HK-2 (cell line): ENCODE measurements at regions not wholly inside any gene's neighbourhood (a gene's known extent, or its start where the extent isn't known, plus 50 kb on each side); places are given as distances from the start of the nearest gene placed in this dataset.

Source experiments
- DNase-seq: peaks from one replicate; pipeline ENCODE4 v3.0.0-alpha.2; 2018; ENCODE audit not compliant: unreplicated experiment

DNA sequence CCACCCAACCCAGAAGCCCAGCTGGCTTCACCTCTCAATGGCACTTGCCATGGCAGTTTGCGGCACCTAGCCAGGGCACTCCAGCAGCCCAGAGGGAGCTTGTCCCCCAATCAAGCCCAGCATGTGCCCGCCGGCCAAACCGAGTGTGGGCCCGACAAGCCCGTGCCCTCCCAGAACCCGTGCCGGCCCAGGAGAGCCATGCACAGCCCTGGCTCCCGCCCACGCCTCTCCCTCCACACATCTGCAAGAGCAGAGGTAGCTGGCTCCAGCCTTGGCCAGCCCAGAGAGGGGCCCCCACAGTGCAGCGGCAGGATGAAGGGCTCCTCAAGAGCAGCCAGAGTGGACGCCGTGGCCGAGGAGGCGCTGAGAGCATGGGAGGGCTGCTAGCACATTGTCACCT is 2278.0 kb upstream of the PCDH20 start:
- no peak for DNase-seq

- DNase-seq: no peak
These were observed 2275.8 kb upstream of the PCDH20 start for GRCh38 chr13:63691474-63691873.

GRCh38 chr13:63690672-63691071 is 2275.0 kb upstream of the PCDH20 start:
- no peak for DNase-seq

DNA sequence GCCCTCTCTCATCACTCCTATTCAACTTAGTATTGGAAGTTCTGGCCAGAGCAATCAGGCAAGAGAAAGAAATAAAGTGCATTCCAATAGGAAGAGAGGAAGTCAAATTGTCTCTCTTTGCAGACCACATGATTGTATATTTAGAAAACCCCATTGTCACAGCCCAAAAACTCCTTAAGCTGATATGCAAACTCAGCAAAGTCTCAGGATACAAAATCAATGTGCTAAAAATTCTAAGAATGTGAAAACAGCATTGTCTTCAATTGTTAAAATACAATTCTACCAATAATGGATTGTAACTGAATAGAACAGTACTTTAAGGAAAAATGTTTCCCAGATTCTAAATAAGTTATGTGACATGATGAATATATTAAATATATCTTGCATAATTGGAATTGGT is 2269.2 kb upstream of the PCDH20 start:
- DNase-seq: no peak

DNA sequence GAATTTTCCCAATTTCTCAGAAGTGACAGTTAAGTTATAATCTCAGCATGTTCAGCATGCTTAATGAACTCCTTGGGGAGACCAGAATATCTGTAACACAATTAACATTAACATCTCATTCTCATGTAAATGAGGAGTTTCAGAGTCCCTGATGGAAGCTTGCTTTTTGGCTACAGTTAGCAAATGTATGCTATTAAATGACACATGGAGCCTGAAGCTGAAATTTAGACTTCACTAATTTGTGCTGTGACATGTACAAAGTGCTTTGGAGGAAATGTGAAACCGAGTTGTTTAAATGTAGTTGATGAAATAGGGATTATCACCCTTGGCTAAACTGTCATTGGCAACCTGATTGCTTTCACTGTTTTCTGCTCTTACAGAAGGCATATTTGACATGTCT is 2265.1 kb upstream of the PCDH20 start:
- no peak for DNase-seq

DNA sequence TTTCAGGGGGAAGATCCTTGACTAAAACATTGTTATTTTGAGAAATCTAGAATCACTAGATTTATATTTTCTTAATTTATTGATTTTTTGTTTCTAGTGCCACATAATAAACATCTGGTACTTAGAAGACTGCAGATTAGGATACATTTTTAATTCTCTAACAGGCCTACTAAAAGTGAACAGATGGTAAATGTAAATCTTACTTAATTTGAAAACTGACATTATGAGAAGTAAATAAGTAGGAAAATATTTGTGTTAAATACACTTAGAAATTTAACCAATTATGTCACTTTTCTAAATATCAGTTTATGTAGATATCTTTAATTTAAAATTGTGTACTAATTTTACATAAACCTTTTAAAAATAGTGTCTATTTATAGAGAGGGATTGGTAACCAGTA is 2255.6 kb upstream of the PCDH20 start:
- DNase-seq: no peak

DNA sequence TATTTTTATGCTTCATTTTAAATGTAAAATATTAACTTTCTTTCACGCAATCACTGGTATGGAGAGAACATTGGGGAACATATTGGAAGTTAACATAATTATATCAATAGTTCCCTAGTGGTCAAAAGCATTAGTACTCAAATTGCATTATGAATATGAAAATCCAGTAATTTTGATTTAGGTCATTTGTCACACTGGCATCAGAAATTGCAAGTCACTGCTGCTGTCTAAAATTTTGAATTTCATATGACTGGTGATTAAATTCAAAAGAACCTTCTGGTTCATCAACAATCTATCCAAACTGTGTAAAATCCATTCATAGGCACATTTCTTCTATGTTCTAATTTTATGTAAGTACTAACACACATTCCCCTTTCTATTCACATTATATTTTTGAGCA is 2235.7 kb upstream of the PCDH20 start:
- DNase-seq: no peak

GRCh38 chr13:63643543-63643942 is 2227.9 kb upstream of the PCDH20 start:
- DNase-seq: no peak

DNA sequence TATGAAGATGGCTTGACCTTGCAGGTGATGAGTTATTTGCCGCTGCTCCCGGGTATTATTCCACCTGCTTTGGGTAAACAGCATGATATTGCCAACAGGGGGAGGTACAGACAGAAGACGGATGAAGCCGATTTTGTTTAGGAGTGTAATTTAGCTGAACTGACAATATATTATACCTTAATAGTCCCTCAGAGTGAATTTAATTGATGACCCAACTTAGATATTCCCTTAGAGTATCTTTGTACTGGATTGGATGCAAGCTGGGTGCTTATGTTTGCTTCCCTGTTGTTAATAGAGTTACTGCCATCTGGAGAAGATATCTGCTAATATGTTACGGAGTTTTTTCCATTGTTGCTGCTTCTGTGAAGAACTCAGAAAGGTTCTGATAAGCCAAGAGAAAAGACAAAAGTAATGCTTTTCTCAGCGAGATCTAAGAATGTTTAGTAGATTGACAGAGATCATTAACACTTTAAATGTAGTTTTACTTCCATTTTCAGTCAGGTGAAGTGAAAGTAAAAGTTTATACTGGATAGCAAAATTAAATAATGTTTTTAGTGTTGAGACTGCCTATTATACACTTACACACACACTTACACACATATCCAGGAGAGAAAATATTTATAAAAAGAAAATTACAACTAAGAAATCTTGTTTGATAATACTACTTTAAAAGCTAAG is 2220.8 kb upstream of the PCDH20 start:
- no peak for DNase-seq

- no peak for DNase-seq
These were observed 2216.7 kb upstream of the PCDH20 start for GRCh38 chr13:63632321-63632720.

DNA sequence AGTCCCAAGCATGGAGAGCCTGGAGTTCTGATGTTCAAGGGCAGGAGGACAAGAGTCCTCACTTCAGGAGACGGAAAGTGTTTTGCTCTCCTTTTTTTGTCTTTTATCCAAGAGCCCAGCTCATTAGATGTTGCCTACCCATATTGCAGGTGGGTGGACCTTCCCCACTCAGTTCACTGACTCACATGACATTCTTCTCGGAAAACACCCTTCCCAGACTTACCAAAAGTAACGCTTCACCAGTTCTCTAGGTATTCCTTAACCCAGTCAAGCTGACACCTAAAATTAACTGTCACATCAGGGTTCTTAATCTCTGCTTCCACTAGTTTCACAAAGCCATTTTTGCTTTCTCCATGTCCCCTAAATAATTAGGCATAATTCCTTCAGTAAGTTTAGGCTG is 2215.4 kb upstream of the PCDH20 start:
- no peak for DNase-seq

DNA sequence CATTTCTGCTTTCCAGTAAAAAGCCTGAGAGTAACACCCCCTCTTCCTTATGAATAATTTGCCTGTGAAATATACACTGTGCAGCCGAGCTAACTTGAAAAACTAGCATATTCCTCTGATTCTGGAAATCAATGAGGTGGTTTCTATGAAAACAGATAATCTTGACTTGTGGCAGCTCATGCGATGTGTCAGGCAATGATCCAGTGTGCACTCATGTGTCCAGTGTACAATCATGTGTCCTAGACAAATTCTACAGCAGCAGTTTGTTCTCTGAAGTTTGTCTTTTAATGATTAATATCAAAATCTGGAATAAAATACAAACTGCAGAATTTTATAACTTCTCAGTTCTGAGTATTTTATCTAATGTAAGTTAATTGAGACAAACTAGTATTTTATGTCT is 2213.9 kb upstream of the PCDH20 start:
- no peak for DNase-seq

- DNase-seq: no peak
These were observed 2212.7 kb upstream of the PCDH20 start for GRCh38 chr13:63628310-63628709.

DNA sequence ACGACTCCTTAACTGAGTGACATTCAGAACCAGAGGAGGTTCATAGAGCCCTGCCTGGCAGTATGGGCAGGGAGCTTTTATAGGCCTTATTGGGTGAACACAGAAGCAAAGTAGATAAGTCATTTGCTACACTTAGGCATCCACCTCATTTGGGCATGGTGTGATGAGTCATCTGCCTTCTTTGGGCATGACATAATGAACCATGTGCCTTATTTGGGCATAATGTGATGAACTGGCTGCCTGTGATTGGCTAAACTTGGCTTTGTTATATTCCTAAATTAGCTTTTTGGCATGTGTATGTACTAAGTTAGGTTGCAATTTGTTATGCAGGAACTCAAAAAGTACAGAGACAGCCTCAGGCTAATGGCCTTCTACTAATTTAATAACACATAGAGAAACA is 2210.2 kb upstream of the PCDH20 start:
- no peak for DNase-seq

GRCh38 chr13:63614874-63615612 is 2199.4 kb upstream of the PCDH20 start:
- no peak for DNase-seq

DNA sequence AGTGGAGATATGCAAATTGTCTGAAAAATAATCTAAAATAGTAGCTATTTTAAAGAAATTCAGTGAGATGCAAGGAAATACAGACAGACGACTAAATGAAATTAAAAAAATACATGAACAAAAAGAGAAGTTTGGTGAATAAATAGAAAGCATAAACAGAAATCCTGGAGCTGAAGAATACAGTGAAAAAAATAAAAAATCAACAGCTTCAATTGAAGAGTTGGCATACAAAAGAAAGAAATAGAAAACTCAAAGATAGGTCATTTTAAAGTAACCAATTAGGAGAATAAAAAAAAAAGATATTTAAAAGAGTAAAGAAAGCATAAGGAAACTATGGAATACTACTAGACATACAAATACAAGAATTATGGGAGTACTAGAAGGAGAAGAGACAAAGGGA is 2191.5 kb upstream of the PCDH20 start:
- no peak for DNase-seq

DNA sequence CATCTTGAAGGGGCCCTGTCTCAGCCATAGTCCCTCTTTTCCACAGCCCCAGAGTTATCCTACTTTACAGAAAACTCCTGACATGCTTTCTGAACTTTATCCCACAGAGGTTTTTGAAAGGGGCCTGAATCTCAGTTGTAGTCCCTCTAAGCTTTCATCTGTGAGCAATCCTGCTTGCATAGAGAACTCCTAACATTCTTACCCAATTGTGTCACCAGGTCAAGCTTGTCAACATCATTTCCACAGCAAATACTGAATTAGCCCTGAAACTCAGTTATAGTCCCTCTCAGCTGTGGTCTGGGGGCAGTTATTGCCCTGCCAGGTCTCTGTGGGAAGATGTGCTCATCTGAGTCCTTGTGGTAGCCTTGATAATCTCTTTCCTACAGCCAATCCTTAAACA is 2190.3 kb upstream of the PCDH20 start:
- no peak for DNase-seq

- DNase-seq: no peak
These were observed 2189.8 kb upstream of the PCDH20 start for GRCh38 chr13:63605403-63605802.

DNA sequence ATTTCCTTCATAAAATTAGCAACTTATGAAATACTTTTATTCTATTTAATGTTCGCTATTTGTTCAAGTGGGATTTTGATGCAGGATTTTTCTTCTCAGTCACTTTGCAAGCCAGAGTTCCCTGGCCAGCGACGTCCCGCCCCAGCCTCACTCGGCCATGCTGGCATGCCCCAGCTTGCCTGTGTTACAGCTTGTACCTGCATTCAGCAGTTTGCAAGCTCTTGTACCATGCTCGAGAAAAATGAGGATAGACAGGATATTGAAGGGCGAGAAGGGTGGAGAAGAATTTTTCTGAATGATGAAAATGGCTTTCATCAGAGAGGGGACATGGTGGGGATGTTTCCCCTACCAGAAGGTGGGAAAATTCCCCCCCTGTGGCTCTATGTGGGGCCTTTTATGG is 2180.2 kb upstream of the PCDH20 start:
- DNase-seq: no peak

- DNase-seq: no peak
These were observed 2170.8 kb upstream of the PCDH20 start for GRCh38 chr13:63586467-63586866.

DNA sequence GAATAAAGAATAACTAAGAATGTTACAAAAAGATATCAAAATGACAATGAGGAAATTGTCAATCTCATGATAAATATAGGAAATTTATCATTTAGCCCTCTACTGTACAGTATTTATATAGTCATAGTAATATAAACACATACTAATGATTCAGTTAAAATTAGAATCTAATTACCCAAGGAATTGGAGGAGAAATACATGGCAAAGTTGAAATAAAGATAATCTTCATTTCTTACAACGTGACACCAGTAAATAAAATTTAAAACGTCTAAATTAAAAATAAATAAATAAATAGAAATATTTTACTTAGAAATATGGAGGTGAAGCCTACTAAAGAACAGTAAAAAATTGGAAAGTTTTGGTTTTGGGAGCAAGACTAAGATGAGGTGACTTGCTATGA is 2163.1 kb upstream of the PCDH20 start:
- DNase-seq: no peak

DNA sequence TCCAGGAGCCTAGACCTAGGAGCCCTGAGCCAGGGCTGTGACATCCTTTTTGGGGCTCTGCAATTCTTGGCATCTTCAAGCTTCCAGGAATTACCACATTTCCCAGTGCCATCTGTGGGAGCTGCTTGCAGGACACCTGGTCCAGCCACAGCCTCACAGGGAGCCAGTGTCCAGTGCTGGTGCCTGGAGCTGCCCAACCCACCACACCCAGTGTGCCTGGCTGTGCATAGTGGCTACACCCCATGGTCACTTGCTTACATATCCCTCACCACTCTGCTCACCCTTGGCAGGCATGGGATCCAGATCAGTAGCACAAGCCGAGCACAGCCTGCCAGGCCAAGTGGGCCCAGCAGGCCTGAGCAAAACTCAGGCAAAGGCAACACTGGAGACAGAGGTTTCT is 2151.4 kb upstream of the PCDH20 start:
- DNase-seq: no peak

- no peak for DNase-seq
These were observed 2138.5 kb upstream of the PCDH20 start for GRCh38 chr13:63554157-63554556.

GRCh38 chr13:63551731-63552130 is 2136.1 kb upstream of the PCDH20 start:
- DNase-seq: no peak
